HepG2 (cell line): ENCODE measurements at regions not wholly inside any gene's neighbourhood (a gene's known extent, or its start where the extent isn't known, plus 50 kb on each side); places are given as distances from the start of the nearest gene placed in this dataset.

Experiments used
- PHF20 ChIP-seq: sonication (generic); formaldehyde crosslinking; IDR thresholded peaks from 2 replicates; pipeline ENCODE4 v1.5.0; 2020; ENCODE audit warnings: mild to moderate bottlenecking, missing genetic modification reagents
- RBM39 ChIP-seq: fragments of 200-400 bp; formaldehyde crosslinking; IDR thresholded peaks from one replicate; pipeline ENCODE4 v1.6.1; 2018; ENCODE audit warnings: antibody characterized with exemption, mild to moderate bottlenecking, low read depth, low read length; ENCODE audit not compliant: poor library complexity, severe bottlenecking
- RFX5 ChIP-seq: IDR thresholded peaks from 2 replicates; pipeline ENCODE4 v1.6.1; 2011; ENCODE audit warnings: low read depth, low read length, improper control_type of control experiment

DNA sequence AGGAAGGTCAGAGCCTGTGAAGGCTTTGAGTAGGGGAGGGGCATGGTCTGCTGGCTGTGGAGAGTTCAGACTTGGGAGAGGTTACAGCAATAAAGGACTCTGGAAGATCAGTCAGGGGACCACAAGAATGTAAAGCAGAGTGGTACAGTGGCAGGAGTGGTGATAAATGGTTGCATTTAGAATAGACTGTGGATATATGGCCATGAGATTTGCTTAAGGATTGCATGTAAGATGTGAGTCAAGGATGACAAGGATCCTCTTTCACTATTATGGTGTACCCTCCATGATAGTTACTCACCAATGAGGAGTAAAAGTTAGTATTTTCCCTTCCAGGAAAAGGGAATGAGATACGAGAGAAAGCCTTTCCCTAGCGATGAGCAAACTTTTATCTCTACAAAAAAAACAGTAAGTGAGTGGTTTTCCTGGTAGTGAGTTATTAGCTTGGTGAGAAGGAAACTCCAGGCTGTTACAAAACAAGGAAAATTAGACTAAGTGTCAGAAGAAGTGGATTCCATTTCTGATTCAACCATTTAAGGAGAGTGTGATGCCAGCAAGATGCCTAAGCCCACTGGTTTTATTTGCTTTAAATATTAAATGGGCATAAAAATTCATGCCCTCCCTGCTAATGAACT, 818.0 kb upstream of the ACVR2A start:
- TF ChIP-seq PHF20, result no peak
- TF ChIP-seq RBM39, result no peak
- TF ChIP-seq RFX5, result no peak
